NCI-H2171 (cell line): ENCODE measurements at regions not wholly inside any gene's neighbourhood (a gene's known extent, or its start where the extent isn't known, plus 50 kb on each side); places are given as distances from the start of the nearest gene placed in this dataset.

Source experiments
- DNase-seq: peaks from one replicate; lab custom pipeline; 2025; lab: John Stamatoyannopoulos, UW

DNA sequence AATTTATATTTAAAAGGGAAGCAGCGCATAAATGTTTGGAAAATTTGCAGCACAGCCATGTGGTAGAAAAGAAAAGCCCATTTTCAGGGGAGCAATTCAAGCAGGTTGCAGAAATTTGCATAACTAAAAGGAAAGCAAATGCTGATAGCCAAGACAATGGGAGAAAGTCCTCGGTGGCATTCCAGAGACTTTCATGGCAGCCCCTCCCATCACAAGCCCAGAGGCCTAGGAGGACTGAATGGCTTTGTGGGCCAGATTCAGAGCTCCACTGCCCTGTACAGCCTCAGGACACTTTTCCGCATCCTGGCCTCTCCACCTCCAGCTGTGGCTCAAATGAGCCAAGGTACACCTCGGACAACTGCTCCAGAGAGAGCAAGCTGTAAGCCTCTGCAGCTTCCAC lies 462.9 kb downstream of the CDK5RAP2 start:
- DNase-seq = no peak

DNA sequence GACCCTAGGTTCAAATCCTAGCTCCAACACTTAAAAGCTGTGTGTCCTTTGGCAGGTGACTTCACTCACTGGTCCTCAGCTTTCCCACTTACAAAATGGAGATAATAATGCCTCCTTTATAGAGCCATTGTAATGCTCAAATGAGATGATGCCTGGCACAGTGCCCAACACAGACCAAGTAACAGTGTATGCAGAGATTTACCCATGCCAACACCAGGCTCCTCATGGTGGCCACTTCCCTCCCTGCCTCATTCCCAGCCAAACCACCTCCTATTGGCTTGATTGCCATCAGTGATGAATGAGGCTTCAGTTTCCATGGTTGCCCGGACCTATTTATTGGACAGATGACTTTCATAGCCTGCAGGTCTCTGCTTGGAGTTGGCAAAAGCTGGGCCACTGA lies 469.4 kb downstream of the CDK5RAP2 start:
- DNase-seq = no peak

DNA sequence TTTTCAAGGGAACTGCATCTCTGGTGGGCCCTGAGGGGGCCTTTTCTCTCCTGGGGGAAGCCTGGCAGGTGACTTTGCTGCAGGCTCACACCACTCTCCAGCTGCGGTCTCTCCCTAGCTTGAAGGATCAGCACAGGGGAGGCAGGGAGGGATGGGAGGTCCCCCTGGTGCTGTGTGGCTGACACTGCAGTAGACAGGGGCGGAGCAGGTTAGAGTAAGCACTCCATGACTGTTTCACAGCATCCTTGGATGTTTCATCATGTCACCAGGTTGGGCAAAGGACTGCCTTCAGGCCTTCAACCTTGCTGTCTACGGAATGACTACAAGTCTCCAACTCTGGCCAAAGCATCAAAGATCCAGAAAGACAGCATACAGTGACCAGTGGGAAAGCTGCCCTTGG lies 470.7 kb downstream of the CDK5RAP2 start:
- DNase-seq = no peak

DNA sequence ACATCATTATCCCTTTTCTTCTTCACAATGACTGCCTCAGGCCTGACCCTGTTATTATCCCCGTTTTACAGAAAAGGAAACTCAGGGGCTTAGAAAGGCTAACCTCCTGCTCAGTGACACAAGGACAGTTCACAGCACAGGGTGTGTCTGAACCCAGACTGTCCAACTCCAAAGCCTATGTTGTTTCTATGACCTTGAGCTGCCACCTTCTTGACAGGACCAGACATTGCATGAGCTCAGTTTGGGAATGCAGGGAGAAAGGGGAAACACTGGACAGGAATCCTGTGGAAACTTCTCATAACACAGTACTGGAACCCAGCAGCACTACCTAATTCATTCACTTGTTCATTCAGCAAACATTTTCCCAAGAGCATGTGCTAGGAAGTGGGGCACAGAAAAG lies 472.8 kb downstream of the CDK5RAP2 start:
- DNase-seq = no peak

DNA sequence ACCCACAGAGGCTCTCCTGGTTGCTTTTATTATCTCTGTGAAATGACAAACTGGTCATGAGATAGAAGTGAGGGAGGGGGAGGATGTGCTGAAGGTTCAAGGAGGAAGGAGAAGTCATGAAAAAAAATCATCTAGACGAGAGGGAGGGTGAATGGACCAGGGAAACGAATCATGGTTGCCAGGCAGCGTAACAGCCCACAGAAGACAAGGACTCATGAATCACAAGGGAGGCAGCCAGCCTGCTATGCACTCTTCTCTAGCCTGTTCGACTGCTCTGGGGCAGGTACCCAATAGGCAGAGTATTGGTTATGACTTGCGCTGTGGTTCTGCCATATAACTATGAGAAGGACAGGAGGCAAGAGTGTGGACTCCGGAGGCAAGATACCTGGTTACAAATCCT lies 475.2 kb downstream of the CDK5RAP2 start:
- no peak for DNase-seq

DNA sequence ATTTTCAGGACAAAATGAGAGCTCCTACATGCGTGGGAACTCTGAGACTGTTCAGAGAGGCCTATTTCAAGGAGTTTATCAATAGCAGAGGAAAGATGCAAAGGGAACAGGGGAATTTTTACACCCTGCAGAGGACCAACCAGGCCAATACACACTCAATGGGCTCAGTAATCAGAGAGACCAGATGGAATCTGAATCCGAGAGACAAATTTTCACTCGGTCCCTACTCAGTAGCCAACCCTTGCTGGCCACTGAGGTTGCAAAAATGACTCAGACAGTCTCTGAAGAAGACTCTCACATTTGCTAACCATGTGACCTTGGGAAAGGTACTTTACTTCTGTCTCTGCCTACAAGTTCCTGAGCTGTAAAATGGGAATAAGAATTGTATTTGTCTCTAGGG lies 479.4 kb downstream of the CDK5RAP2 start:
- no peak for DNase-seq

DNA sequence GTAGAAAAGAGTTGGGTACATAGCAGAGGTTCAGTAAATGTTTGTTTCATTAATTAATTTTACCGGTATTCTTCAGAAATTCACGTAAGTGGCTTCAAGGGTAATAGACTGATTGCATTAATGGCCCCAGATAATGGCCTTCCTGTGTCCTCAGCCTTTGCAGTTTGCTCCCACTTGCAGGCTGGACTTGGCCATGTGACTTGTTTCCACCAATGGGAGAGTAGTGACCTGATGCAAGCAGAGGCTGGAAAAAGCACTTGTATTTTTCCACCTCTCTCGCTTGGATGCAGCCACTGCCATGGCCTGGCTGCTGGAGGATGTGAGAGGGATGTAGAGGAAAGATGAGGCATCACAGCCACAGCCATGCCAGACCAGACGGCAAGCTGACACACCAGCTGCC lies 480.9 kb downstream of the CDK5RAP2 start:
- no peak for DNase-seq

DNA sequence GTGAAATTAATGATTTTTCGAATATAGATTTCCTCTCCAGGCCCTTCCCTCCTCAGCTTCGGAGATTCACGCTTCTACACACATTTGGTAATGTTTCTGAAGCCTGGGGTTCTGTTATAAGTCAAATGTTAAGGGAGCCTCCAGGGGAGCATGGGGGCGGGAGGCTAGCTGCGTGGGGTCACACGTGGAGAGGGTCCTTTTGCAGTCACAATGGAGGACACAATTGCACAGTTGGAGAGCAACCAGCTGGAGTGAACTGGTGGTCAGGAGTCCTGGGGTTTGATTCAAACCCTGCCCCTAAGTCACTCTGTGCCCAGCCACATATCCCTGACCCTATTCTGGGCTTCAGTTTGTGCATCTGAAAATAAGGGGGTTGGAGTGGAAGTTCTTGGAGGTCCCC lies 481.4 kb downstream of the CDK5RAP2 start:
- no peak for DNase-seq

DNA sequence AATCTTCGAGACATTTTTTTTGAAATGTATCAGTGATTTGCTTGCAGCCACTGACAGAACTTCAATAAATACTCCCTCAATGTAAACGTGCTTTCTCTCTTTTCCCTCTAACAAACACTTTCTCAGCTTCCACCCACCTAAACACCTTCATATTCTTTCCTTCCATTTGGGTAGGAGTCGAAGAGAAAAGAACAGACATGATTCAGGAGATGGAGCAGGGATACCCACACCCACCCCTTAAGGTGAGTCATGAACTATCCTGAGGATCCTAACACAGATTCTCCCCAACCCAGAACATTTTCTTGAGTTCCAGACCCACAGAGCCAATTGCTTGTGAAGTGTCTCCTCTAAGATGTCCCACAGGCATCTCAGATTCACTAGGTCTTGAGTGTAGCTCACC lies 488.8 kb downstream of the CDK5RAP2 start:
- DNase-seq = no peak

DNA sequence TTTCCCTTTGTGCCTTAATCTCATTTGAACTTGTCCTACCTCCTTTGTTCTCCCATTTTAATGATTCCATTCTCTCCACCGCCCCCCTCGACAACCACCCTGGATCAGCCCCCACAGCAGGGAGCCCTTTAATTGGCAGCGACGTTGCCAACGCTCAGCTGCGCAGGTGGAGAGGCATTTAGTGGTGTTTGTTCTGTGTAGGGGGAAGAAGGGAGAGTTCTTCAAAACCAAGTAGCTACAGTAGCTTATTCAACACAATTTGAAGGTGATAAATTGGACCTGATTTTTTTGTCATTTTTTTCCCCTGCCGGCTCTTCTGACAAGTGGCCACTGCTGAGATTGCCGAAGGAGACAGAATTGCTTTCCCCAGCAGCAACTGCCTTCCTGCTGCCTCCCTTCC lies 499.1 kb downstream of the CDK5RAP2 start:
- peak; percentile 26 for DNase-seq

DNA sequence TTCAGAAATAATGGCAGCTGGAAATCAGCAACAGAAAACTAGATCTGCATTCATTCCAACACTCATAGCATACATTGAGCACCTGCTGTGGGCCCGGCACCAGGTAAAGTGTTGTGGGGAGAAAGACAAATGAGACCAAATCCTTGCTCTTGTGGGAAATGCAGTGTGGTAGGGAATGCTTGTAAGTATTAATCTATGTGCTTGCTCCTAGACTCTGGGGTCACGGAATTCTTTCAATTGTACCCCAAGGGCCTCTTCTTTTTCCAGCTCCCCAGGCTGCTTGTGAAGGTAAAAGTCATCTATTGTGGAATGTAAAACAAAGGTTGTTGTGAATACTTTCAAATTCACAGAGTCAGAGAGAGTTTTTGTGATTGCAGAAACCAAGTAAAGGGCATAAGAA lies 501.9 kb downstream of the CDK5RAP2 start:
- DNase-seq = no peak

DNA sequence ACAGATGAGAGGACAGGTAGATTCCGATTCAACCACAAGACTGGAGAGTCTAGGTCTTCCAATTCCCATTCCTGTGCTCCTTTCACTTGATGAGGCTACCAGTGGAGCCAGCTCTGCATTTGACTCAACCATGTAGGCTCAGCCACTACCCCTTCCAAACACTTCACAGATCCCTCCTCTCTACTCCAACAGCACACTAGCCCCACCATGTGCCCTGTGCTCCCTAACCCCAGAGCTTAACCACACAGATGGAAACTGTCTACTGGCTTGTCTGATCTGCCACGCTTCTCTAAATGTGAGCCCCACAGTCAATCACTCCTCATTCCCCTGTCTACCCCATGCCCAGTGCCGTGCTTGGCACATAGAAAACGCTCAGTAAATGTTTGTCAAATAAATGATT lies 508.2 kb downstream of the CDK5RAP2 start:
- DNase-seq = no peak

DNA sequence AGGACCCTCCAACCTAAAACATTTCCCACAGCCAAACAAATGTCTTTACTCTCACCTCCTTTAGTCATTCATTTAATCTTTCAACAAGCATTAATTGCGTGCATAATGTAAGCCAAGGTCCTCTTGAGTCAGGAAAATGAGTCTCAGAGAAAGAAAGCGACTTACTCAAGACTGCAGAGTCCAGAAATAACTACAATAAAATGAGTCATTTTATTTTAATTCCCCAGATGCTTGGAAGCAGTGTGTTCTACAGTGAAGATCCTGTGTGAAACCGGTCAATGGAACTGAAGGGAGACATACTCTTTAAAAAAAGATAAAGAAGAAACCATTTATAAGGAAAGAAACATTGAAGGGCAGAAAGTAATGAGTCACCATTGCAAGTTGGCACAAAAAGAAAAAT lies 513.7 kb downstream of the CDK5RAP2 start:
- no peak for DNase-seq

DNA sequence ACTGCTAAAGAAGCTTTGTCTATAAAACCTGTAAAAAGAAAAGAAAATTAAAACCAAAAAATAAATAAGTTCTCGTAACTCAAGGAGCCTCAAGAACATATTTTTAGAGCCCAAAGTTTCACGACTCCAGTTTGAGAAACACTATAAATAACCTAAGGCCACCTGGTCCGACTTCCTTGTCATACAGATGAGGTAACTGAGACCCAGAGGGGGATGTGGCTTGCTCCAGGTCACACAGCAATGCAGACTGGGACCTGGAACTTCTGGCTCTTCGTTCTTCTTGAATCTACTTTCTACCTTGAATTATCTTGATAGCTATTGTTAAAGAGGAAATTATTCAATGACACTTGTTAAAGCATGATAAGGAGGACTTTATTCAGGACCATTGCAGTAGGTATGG lies 514.8 kb downstream of the CDK5RAP2 start:
- DNase-seq = no peak

DNA sequence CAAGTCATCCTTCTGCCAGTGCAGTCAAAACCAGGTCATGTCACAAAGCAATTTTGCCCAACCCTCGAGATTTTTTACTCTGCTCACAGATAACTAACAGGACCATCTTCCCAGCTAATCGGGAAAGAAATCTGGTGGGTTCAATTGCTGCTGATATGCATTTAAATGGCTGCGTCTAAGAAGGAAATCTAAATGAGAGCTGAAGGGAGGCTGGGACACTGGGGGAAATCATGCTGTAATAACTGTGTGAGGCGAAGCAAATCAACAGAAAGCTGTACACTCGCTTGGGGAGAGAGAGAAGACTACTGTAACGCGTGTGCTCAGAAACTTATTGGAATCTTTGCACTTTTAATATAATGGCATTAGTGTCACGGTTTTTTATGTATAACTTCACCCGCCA lies 535.0 kb downstream of the CDK5RAP2 start:
- no peak for DNase-seq

DNA sequence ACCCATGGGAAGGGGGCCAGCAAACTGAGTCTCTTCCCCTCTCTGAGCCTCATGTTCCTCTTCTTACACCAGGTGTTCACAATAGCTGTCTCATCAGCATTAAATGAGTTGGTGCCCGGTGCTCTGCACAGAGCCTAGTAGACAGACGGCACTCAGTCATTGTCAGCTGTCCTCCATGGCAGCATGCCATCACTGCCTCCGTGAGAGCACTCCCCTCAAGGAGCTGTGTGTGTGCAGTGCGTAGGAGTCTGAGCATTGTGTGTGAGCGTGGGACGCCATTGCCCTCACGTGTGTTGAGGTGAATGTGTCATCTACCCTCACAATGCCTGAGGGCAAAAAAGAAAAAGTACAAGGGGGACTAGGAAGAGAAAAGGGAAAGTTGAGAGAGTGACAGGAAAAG lies 536.5 kb downstream of the CDK5RAP2 start:
- DNase-seq = peak; percentile 82

DNA sequence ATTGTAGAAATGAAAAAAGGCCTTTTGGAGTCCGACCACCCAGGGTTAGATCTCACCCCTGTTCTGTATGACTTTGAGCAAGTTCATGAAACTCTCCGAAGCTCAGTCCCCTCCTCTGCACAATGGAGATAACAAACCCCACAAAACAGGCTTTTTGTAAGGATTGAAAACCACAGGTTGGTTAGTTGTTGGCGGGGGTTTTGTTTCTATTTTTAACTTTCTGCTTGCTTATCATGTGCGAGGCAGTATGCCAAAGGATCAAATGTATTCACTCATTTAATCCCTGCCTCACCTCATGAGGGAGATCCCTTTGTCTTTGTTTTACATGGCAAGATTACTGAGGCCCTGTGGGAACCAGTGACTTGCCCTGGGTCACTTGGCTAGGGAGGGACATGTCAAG lies 539.1 kb downstream of the CDK5RAP2 start:
- DNase-seq = no peak

DNA sequence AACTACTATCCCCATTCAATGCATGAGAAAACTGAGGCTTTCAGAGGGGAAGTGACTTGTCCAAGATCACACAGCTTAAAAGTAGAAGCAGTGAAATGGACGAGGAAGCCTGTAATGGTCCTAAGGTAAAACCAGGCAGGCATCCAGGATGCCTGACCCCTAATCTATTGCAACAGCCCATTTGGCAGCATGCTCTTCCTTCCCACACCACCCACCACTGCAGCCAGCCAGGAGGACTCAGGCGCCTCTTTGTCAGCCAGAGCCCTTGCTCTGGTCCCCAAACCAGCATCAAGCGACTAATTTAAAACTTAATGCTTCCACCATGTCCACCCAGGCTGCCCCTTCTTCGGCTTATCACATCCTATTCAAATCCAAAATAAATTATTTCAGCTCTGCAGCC lies 541.6 kb downstream of the CDK5RAP2 start:
- no peak for DNase-seq

DNA sequence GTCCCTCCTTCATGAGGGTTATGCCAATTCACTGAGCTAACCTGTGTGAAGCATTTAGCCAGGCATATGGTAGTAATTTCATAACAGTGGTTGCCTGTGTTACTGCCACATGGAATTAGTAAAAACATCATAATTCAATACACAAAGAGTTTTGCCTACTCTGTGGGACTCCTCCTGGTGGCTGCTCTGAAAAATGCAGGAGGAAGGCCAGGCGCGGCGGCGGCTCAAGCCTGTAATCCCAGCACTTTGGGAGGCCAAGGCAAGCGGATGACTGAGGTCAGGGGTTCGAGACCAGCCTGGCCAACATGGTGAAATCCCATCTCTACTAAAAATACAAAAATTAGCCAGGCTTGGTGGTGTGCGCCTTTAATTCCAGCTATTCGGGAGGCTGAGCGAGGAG lies 547.3 kb downstream of the CDK5RAP2 start:
- no peak for DNase-seq

DNA sequence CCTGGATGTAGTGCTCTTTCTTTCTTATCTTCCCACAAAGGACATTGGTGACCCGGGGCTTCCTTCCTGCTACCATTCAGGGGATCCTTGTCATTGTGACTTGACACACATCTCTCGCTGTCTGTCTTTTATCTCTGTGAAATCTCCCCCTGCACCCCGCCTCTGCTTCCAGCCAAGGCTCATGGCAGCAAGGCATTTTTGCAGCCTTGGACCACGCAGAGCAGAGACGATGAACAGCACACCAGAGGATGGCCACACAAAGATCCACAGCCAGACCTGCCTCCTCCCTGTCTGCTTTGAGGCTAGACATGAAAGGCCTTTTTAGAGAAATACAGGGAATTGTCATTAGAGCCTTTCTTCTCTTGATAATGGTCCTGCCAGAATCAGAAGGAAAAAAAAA lies 549.1 kb downstream of the CDK5RAP2 start:
- no peak for DNase-seq

DNA sequence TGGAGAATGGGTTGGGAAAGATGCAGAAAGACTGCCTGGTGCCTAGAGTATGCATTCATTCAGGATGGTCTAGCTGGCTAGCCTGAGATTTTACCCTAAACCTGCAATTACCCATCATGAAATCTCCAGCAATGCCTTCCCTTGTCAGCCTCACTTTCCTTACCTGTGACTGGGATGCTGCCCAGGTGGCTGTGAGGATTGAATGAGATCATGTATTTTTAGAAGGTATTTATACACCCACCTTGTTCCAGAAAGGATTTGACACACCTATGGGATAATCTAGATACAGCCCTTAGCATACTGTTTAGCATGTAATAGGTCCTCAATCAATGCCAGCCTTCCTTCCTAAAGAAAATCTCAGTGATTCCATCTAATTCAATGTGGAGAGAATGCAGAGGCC lies 561.4 kb downstream of the CDK5RAP2 start:
- no peak for DNase-seq

DNA sequence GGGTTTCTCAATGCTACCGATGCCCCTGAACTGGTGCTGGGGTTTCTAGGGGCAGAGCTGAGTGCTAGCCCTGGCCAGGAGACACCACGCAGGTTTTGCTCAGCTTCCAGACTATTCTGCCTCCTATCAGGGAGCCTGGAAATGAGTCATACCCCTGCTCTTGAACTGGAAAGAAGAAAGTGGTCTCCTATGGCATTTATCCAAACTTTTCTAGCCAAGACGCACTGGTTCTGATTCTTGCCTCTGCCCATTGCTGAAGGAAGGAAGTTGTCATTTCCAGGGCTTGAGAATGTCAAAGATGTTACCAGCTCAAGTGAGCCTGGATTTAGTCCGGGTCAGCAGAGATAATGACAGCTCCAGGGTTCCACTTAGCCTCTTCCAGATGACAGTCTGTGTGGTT lies 561.9 kb downstream of the CDK5RAP2 start:
- DNase-seq = no peak

DNA sequence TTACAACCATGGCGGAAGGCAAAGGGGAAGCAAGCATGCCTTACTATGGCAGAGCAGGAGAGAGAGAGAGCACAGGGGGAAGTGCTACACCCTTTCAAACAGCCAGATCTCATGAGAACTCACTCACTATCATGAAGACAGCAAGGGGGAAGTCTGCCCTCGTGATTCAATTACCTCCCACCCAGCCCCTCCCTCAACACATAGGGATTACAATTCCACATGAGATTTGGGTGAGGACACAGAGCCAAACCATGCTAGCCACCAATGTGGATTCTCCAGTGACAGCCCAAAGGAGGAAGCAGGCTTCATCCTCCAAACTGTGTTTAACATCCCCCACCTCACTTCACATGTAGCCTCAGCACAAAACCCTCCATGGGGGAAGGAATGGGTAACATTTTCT lies 563.7 kb downstream of the CDK5RAP2 start:
- no peak for DNase-seq

DNA sequence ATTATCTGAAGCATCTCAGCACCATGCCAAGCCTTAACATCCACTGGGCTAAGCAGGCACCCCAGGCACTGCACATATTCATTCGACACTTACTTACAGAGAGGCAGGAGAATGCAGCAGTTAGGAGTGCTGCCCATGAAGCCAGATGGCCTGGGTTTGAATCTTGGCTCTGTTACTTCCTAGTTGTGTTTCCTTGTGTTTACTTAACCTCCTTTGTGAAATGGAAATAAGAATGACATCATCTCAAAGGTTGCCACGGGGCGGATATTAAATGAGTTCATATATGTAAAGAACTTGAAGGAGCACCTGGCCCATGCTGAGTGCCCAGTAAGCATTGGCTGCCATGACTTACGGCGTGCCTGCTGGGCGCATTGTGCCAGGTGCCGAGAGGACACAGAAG lies 565.2 kb downstream of the CDK5RAP2 start:
- DNase-seq = no peak

DNA sequence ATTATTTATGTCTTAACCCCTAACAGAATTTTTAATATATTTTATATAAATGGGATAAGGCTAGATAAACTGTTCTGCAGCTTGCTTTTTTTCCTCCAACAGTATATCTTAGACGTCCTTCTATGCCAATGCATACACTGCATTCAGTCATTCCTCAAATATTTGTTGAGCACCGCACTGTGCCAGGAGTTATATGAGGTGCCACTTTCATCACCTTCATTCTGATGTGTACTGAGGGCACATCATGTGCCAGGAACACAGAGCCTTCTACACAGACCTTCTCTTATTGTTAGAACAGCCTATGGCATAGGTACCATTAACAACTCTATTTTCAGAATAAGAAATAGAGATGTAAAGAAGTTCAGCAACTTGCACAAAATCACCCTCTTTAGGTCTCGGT lies 570.1 kb downstream of the CDK5RAP2 start:
- no peak for DNase-seq
